NCI-H146 treated with DMSO at 0.1 percent for 48 hours (cell line): ENCODE measurements at regions not wholly inside any gene's neighbourhood (a gene's known extent, or its start where the extent isn't known, plus 50 kb on each side); places are given as distances from the start of the nearest gene placed in this dataset.

Experiments used
- DNase-seq: peaks from one replicate; lab custom pipeline; 2025; ENCODE audit not compliant: unreplicated experiment; lab: John Stamatoyannopoulos, UW

GRCh38 chr13:74622284-74622683 is 488.1 kb upstream of the KLF12 start:
- DNase-seq = no peak

- DNase-seq = no peak
Observed at GRCh38 chr13:74620711-74621110, 486.5 kb upstream of the KLF12 start.

- DNase-seq = no peak
Observed at GRCh38 chr13:74620308-74620707, 486.1 kb upstream of the KLF12 start.

GRCh38 chr13:74597526-74597925 is 463.3 kb upstream of the KLF12 start:
- no peak for DNase-seq

GRCh38 chr13:74596691-74597090 is 462.5 kb upstream of the KLF12 start:
- no peak for DNase-seq

GRCh38 chr13:74593688-74594087 is 459.5 kb upstream of the KLF12 start:
- DNase-seq = no peak

GRCh38 chr13:74586847-74587246 is 452.6 kb upstream of the KLF12 start:
- DNase-seq = no peak

GRCh38 chr13:74576420-74576819 is 442.2 kb upstream of the KLF12 start:
- DNase-seq = no peak

- DNase-seq = peak; percentile 18
Observed at GRCh38 chr13:74575729-74576125, 441.5 kb upstream of the KLF12 start.

GRCh38 chr13:74574964-74575728 is 440.9 kb upstream of the KLF12 start:
- DNase-seq = no peak

- DNase-seq = no peak
Observed at GRCh38 chr13:74573654-74574053, 439.4 kb upstream of the KLF12 start.

GRCh38 chr13:74571811-74572210 is 437.6 kb upstream of the KLF12 start:
- DNase-seq = no peak

- DNase-seq = no peak
Observed at GRCh38 chr13:74570834-74571233, 436.6 kb upstream of the KLF12 start.

GRCh38 chr13:74570046-74570445 is 435.8 kb upstream of the KLF12 start:
- no peak for DNase-seq

- DNase-seq = no peak
Observed at GRCh38 chr13:74569251-74569650, 435.0 kb upstream of the KLF12 start.

- DNase-seq = no peak
Observed at GRCh38 chr13:74567485-74567884, 433.3 kb upstream of the KLF12 start.

GRCh38 chr13:74562381-74562780 is 428.2 kb upstream of the KLF12 start:
- DNase-seq = no peak

- DNase-seq = no peak
Observed at GRCh38 chr13:74561155-74561554, 427.0 kb upstream of the KLF12 start.

GRCh38 chr13:74560325-74560724 is 426.1 kb upstream of the KLF12 start:
- DNase-seq = no peak

- DNase-seq = no peak
Observed at GRCh38 chr13:74557870-74558269, 423.7 kb upstream of the KLF12 start.

GRCh38 chr13:74555651-74556420 is 421.6 kb upstream of the KLF12 start:
- no peak for DNase-seq

GRCh38 chr13:74555276-74555625 is 421.0 kb upstream of the KLF12 start:
- DNase-seq = no peak
